ACC112 (cell line): ENCODE measurements at regions not wholly inside any gene's neighbourhood (a gene's known extent, or its start where the extent isn't known, plus 50 kb on each side); places are given as distances from the start of the nearest gene placed in this dataset.

Experiments
- H2AFZ ChIP-seq: fragments of 200-600 bp; sonication (generic); one replicate; pipeline ENCODE4 v1.6.0; 2017; ENCODE audit warnings: antibody characterized with exemption, low read length; ENCODE audit not compliant: unreplicated experiment
- H3K27ac ChIP-seq: fragments of 200-600 bp; sonication (generic); 2 replicates; pipeline ENCODE4 v1.5.1; 2014; ENCODE audit warnings: low read depth, mild to moderate bottlenecking, antibody characterized with exemption, low read length, moderate library complexity
- H3K27me3 ChIP-seq: fragments of 200-600 bp; sonication (generic); 2 replicates; pipeline ENCODE4 v1.6.1; 2014; ENCODE audit warnings: mild to moderate bottlenecking, antibody characterized with exemption, low read length, moderate library complexity, mixed read lengths; ENCODE audit not compliant: insufficient read depth
- H3K36me3 ChIP-seq: fragments of 200-600 bp; sonication (generic); 2 replicates; pipeline ENCODE4 v1.6.1; 2016; ENCODE audit warnings: mild to moderate bottlenecking, antibody characterized with exemption, low read length, moderate library complexity, mixed read lengths; ENCODE audit not compliant: insufficient read depth
- H3K4me1 ChIP-seq: fragments of 200-600 bp; sonication (generic); one replicate; pipeline ENCODE4 v1.6.1; 2016; ENCODE audit warnings: low read length, mixed read lengths; ENCODE audit not compliant: insufficient read depth, unreplicated experiment, control insufficient read depth
- H3K4me3 ChIP-seq: fragments of 200-600 bp; sonication (generic); 2 replicates; pipeline ENCODE4 v1.5.1; 2014; ENCODE audit warnings: mild to moderate bottlenecking, low read depth, low read length
- H3K79me2 ChIP-seq: fragments of 200-600 bp; sonication (generic); one replicate; pipeline ENCODE4 v1.6.0; 2016; ENCODE audit warnings: low read length; ENCODE audit not compliant: control insufficient read depth, unreplicated experiment, insufficient read depth

DNA sequence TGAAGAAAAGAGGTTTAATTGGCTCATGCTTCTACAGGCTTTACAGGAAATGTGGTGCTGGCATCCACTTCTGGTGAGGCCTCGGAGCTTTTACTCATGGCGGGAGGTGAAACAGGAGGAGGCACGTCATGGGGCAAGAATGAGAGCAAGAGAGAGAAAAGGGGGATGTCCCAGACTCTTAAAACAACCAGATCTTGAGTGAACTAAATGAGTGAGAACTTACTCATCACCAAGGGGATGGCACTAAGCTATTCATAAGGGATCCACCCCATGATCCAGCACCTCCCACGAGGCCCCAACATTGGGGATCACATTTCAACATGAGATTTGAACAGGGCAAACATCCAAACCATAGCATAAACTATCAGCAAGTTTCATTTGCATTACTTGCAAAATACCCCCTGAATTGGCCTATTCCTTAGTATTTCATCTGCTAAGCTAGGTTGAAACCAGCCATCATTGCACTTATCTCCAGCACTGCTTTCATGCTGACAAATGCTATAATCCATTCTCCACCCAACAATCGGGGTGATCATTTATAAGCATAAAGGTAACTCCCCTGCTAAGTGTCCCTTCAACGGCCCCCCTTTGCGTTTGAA is 179.0 kb downstream of the NOC3L start:
- Histone ChIP-seq H2AFZ (peak overlapping the region; percentile 86), H3K27ac (peak overlapping the region; percentile 91), H3K27me3 (no peaks in the 10 kb centered on the region), H3K4me1 (peaks cover 25% of the 10 kb centered on the region), H3K79me2 (no peaks in the 10 kb centered on the region), H3K36me3 (no peaks in the 10 kb centered on the region), H3K4me3 (peak overlapping the region; percentile 56)

DNA sequence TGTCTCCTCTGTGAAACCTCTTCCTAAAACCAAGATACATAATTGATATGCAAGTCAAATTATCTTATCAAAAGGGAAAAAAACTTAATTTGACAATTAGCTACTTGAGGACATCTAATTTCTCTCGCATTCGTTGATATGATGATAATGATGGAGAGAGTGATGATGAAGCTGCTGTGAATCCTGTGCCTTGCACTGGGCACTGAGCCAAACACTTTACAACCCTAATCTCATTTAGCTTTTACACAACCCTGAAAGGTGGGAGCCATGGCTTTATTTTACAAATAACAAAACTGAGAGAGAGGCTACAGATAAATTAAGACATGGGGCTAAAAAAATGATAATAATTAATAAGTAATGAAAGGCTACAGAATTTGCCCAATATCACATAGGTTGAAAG is 176.0 kb downstream of the NOC3L start:
- Histone ChIP-seq H3K27me3 (no peaks in the 10 kb centered on the region), H3K4me3 (no peak overlapping the region), H3K27ac (no peak overlapping the region), H3K36me3 (no peaks in the 10 kb centered on the region), H3K79me2 (no peaks in the 10 kb centered on the region), H2AFZ (no peak overlapping the region), H3K4me1 (peaks cover 25% of the 10 kb centered on the region)

DNA sequence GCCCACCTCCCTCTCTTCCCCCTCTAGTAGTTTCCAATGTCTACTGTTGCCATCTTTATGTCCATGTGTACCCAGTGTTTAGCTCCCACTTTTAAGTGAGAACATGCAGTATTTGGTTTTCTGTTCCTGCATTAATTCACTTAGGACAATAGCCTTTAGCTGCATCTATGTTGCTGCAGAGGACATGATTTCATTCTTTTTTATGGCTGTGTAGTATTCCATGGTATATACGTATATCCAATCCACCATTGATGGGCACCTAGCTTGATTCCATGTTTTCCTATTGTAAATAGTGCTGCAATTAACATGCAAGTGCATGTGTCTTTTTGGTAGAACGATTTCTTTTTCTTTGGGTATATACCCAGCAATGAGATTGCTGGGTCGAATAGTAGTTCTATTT is 170.4 kb downstream of the NOC3L start:
- Histone ChIP-seq H2AFZ (no peak overlapping the region), H3K79me2 (no peaks in the 10 kb centered on the region)

DNA sequence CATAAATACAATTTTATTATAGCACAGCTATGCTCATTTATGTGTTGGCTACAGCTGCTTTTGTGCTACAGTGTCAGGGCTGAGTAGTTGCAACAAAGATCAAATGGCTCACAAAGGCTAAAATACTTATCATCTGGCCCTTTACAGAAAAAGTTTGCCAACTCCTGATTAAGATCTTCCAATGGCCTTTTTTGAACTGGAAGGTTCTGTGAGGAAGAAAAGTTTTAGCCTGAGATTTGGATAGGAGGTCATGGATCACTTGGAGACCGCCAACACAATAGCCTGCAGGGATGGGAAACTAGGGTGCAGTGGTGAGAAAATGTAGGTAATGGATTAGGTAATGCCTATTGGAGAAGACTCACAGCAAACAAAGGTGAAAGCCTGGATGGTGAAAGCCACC is 169.8 kb downstream of the NOC3L start:
- peak overlapping the region; percentile 79 for H3K27ac ChIP-seq

More for the DNA sequence above, 170.4 kb downstream of the NOC3L start:
- Histone ChIP-seq H3K36me3 (no peaks in the 10 kb centered on the region), H3K4me3 (no peak overlapping the region), H3K27me3 (no peaks in the 10 kb centered on the region), H3K27ac (peak overlapping the region; percentile 79), H3K4me1 (peaks cover 35% of the 10 kb centered on the region)

DNA sequence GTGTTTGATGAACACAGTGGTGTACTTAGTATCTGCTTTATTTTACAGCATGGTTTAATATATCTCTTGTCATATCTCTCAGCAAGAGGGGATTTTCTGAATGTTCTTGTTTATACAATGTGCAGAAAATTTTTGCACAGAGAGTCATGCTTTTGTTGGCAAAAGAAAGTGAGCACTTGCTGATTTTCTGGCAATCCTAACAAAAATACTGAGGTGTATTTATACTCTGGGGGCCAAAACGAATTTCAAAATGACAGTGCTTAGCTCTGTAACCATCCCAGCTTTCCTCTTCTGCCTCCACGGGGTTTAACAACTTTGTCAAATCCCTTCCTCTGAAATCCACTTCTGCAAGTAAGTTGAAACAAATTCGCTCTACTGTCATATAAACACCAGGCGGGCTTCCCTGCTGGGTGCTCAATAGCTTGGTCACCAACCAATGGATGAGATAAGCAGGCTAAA is 169.2 kb downstream of the NOC3L start:
- H3K79me2 ChIP-seq: no peaks in the 10 kb centered on the region
- peak overlapping the region; percentile 79 for H3K27ac ChIP-seq
- peaks cover 39% of the 10 kb centered on the region for H3K4me1 ChIP-seq
- peak overlapping the region; percentile 30 for H3K4me3 ChIP-seq
- no peak overlapping the region for H2AFZ ChIP-seq
- H3K36me3 ChIP-seq: no peaks in the 10 kb centered on the region
- no peaks in the 10 kb centered on the region for H3K27me3 ChIP-seq

More for the DNA sequence above, 169.8 kb downstream of the NOC3L start:
- H3K4me3 ChIP-seq: peak overlapping the region; percentile 30
- H3K79me2 ChIP-seq: no peaks in the 10 kb centered on the region
- H3K27me3 ChIP-seq: no peaks in the 10 kb centered on the region
- no peak overlapping the region for H2AFZ ChIP-seq
- peaks cover 35% of the 10 kb centered on the region for H3K4me1 ChIP-seq
- no peaks in the 10 kb centered on the region for H3K36me3 ChIP-seq

DNA sequence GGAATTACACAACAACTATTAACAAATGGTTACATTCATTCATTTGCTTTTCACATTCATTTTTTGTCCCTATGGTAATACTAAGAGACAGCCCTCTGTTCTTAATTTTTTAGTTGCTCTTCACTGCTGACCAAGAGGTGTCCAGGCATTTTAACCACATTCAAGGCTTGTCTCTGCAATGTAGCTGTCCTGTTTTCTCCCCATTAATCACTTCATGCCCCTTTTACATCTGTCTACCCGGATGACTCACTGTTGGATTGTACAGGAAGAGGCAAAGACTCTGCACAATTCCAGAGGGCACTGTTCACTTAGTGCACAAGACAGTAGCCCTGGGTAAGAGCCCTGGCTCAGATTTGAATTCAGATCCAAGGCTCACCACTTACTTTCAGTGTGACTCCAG is 168.5 kb downstream of the NOC3L start:
- Histone ChIP-seq H3K79me2 (no peaks in the 10 kb centered on the region), H3K4me3 (peak overlapping the region; percentile 30), H2AFZ (no peak overlapping the region), H3K27me3 (no peaks in the 10 kb centered on the region), H3K36me3 (no peaks in the 10 kb centered on the region), H3K4me1 (peaks cover 42% of the 10 kb centered on the region), H3K27ac (peak overlapping the region; percentile 79)

DNA sequence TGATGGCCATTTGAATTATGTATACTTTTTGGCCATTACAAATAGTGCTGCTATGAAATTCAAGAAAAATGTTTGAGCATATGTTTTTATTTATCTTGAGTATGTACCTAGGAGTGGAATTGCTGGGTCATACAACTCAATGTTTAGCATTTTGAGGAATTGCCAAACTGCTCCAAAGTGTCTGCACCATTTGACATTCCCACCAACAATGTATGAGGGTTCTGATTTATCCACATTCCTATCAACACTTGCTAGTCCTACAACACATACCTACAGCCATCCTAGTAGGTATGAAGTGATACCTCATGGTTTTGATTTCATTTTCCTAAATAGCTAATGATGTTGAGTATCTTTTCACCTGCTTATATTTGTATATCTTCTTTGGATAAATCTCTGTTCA is 165.5 kb downstream of the NOC3L start:
- Histone ChIP-seq H3K27ac (no peak overlapping the region), H2AFZ (no peak overlapping the region), H3K4me1 (peaks cover 51% of the 10 kb centered on the region), H3K36me3 (no peaks in the 10 kb centered on the region), H3K4me3 (no peak overlapping the region), H3K79me2 (no peaks in the 10 kb centered on the region), H3K27me3 (no peaks in the 10 kb centered on the region)

DNA sequence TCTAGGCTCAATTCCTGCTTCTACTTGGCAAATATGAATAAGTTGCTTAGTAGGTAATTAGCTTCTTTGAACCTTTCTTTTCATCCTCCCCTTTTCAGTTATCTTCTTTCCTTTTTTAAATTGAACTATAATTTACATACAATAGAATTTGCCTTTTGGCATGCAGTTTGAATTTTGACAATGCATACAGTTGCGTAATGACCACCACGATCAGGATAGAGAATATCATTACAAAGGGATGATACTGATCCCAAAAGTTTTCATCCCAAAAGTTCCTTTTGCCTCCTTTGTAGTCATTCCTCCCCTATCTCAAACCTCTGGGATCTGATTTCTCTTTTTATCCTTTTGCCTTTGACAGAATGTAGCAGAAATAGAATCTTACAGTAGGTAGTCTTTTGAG is 164.4 kb downstream of the NOC3L start:
- no peaks in the 10 kb centered on the region for H3K36me3 ChIP-seq
- no peaks in the 10 kb centered on the region for H3K27me3 ChIP-seq
- H3K4me1 ChIP-seq: peaks cover 43% of the 10 kb centered on the region
- H2AFZ ChIP-seq: no peak overlapping the region
- no peak overlapping the region for H3K4me3 ChIP-seq
- H3K79me2 ChIP-seq: no peaks in the 10 kb centered on the region
- H3K27ac ChIP-seq: no peak overlapping the region

DNA sequence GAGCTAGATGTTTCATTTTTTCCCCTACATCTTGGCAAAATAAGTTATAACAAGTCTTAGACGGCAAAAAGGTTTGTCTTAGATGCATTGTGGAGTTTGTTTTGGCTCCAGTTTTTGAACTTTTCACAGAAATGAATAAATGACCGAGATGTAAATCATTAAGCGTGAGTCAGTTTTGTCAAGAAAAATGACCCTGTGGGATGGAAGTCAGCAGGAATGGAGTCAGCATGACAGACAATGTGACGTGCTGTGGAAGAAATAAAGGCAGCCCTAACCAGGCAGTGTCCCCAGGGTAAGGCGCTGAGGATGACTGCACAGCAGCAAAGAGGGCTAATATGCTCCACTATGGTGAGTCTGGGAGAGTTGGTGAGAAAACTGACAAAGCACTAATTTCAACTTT is 163.2 kb downstream of the NOC3L start:
- Histone ChIP-seq H3K27ac (peak overlapping the region; percentile 69), H3K36me3 (no peaks in the 10 kb centered on the region), H3K4me1 (peaks cover 32% of the 10 kb centered on the region), H3K27me3 (no peaks in the 10 kb centered on the region), H3K79me2 (no peaks in the 10 kb centered on the region), H3K4me3 (no peak overlapping the region), H2AFZ (no peak overlapping the region)

DNA sequence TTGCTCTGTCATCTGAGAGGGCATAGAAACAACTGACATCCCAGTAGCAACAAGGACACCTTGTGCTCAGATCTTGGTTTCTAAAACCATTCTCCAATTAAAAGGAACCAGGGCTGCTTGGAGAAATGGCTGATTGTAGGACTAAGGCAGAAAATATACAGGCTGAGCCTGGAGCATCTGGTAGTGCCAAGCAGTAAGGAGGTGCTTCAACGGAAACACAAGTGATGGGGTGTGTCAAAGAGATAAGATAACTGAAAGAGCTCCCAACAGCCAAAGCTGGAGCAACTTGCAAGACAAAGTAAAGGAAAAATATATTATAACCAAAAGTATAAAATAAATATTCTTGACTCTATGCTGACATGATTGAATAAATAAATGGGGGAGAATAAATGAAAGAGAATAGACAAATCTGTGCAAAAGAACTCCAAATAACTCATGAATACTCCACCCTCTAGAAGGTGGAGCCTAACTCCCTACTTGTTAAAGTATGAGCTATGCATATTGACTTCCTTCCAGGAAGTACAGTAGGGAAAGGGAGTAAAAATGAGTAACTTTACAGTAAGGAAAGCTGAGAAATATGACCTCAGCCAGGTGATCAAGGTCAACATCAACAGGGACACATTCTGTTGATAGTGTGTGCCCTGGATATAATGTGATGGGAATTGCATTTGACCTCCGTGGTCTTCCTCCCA is 162.4 kb downstream of the NOC3L start:
- peak overlapping the region; percentile 69 for H3K27ac ChIP-seq
- peaks cover 24% of the 10 kb centered on the region for H3K4me1 ChIP-seq
- no peak overlapping the region for H2AFZ ChIP-seq
- H3K27me3 ChIP-seq: no peaks in the 10 kb centered on the region
- H3K79me2 ChIP-seq: no peaks in the 10 kb centered on the region
- H3K36me3 ChIP-seq: no peaks in the 10 kb centered on the region
- no peak overlapping the region for H3K4me3 ChIP-seq

DNA sequence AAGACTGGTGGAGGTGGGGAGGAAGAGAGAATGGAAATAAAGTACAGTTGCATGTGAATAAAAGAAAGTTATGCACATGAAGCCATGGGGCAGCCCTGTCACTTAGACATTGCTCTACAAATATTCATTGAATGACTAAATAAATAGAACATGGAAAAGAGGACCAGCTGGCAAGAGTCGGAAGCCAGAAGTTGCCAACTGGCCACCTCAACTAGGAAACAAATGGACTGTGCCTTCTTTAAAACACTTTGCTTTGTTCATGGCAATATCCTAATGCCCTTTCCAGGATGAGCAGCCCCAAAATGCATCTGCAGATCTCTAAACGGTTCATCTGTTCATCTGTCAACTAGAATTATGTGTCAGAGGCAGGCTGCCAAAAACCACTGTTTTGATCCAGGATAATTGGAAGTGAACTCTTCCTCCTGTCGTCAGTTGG is 157.3 kb downstream of the NOC3L start:
- H3K27me3 ChIP-seq: no peaks in the 10 kb centered on the region
- no peak overlapping the region for H2AFZ ChIP-seq
- no peak overlapping the region for H3K27ac ChIP-seq
- peaks cover 7% of the 10 kb centered on the region for H3K4me1 ChIP-seq
- H3K79me2 ChIP-seq: no peaks in the 10 kb centered on the region
- H3K36me3 ChIP-seq: no peaks in the 10 kb centered on the region
- H3K4me3 ChIP-seq: no peak overlapping the region
